Endothelial cell of umbilical vein (primary cell): ENCODE measurements at regions not wholly inside any gene's neighbourhood (a gene's known extent, or its start where the extent isn't known, plus 50 kb on each side); places are given as distances from the start of the nearest gene placed in this dataset.

Source experiments
- BruUV-seq: library from RNA; stranded (reverse); fragments of 400-500 nt; replicated peaks from 2 replicates; lab custom pipeline; 2021; lab: Mats Ljungman, UMichigan
- CTCF ChIA-PET: fragments of 300-600, 350-600 bp; sonication (Branson Sonifier 250); formaldehyde crosslinking; loops from one replicate; lab custom pipeline; 2021; ENCODE audit warnings: antibody characterized with exemption, inconsistent platforms; lab: Charles Lee
- POLR2A ChIA-PET: fragments of 300-600, 350-600 bp; sonication (Branson Sonifier 250); formaldehyde crosslinking; loops from one replicate; lab custom pipeline; 2021; ENCODE audit warnings: antibody characterized with exemption, inconsistent platforms; lab: Charles Lee
- DNase-seq: peaks from one replicate; pipeline ENCODE4 v3.0.0-alpha.2; 2011; ENCODE audit warnings: low read depth, low spot score
- FAIRE-seq: peaks from 2 replicates; lab custom pipeline; 2011; peaks lifted over from hg19 to GRCh38; lab: Jason Lieb, UNC
- H2AFZ ChIP-seq: 2 replicates; pipeline ENCODE4 v1.6.0; 2012; ENCODE audit warnings: low read depth, low read length, control low read depth, inconsistent platforms
- H3K27ac ChIP-seq: 2 replicates; pipeline ENCODE4 v1.5.1; 2011; ENCODE audit warnings: low read depth, mild to moderate bottlenecking, control low read depth, low read length, moderate library complexity; ENCODE audit not compliant: insufficient read depth
- H3K27me3 ChIP-seq, 2 experiments: 2 replicates each; pipeline versions ENCODE4 v1.6.0 to v1.6.1; 2011; ENCODE audit warnings: low read length in 2 of 2, mixed read lengths in 1 of 2; ENCODE audit not compliant: control insufficient read depth in 2 of 2, insufficient read depth in 2 of 2
- H3K36me3 ChIP-seq, 2 experiments: 2 replicates in 1 of 2; 3 replicates in 1 of 2; pipeline ENCODE4 v1.5.1; 2011; ENCODE audit warnings: low read length in 2 of 2, mild to moderate bottlenecking in 1 of 2, moderate library complexity in 1 of 2; ENCODE audit not compliant: control insufficient read depth in 2 of 2, insufficient read depth in 2 of 2; ENCODE audit errors: extremely low read depth in 1 of 2
- H3K4me1 ChIP-seq: 3 replicates; pipeline ENCODE4 v1.5.1; 2011; ENCODE audit warnings: mild to moderate bottlenecking, low read length; ENCODE audit not compliant: control insufficient read depth, insufficient read depth; ENCODE audit errors: extremely low read depth
- H3K4me2 ChIP-seq: 2 replicates; pipeline ENCODE4 v1.6.1; 2011; ENCODE audit warnings: low read length, control low read depth, mixed read lengths; ENCODE audit not compliant: insufficient read depth
- H3K4me3 ChIP-seq, 3 experiments: fragments of 200-600 bp in 1 of 3; sonication (generic), shearing (Covaris generic) in 1 of 3; replicated peaks in 1 of 3; 2 replicates each; pipeline ENCODE4 v1.5.1; 2011 to 2016; ENCODE audit warnings: control low read depth in 3 of 3, low read length in 3 of 3, mild to moderate bottlenecking in 2 of 3, inconsistent platforms in 1 of 3, low read depth in 1 of 3, moderate library complexity in 1 of 3; ENCODE audit not compliant: insufficient read depth in 1 of 3
- H3K79me2 ChIP-seq: 2 replicates; pipeline ENCODE4 v1.6.0; 2012; ENCODE audit warnings: low read length, inconsistent platforms; ENCODE audit not compliant: control insufficient read depth, insufficient read depth
- H3K9ac ChIP-seq: replicated peaks from 2 replicates; pipeline ENCODE3; 2011; ENCODE audit warnings: low read length, control low read depth; ENCODE audit not compliant: insufficient read depth; ENCODE audit errors: extremely low read depth
- H3K9me1 ChIP-seq: replicated peaks from 3 replicates; pipeline ENCODE4 v1.6.0; 2011; ENCODE audit warnings: mild to moderate bottlenecking, low read length; ENCODE audit not compliant: control insufficient read depth, insufficient read depth; ENCODE audit errors: extremely low read depth
- H3K9me3 ChIP-seq: replicated peaks from 2 replicates; pipeline ENCODE4 v1.5.1; 2012; ENCODE audit warnings: low read length, inconsistent platforms; ENCODE audit not compliant: control insufficient read depth, insufficient read depth
- H4K20me1 ChIP-seq: replicated peaks from 2 replicates; pipeline ENCODE3; 2011; ENCODE audit warnings: mild to moderate bottlenecking, low read length; ENCODE audit not compliant: control insufficient read depth, insufficient read depth; ENCODE audit errors: extremely low read depth
- EZH2 ChIP-seq: IDR thresholded peaks from 2 replicates; pipeline ENCODE4 v1.6.1; 2012; ENCODE audit warnings: borderline replicate concordance, low read depth, mild to moderate bottlenecking, moderate library complexity, low read length, inconsistent platforms; ENCODE audit not compliant: severe bottlenecking
- FOS ChIP-seq: IDR thresholded peaks from 2 replicates; pipeline ENCODE4 v1.6.1; 2011; ENCODE audit warnings: mild to moderate bottlenecking, low read length, moderate library complexity, borderline replicate concordance; ENCODE audit not compliant: insufficient read depth
- GATA2 ChIP-seq: IDR thresholded peaks from 2 replicates; pipeline ENCODE4 v1.7.0; 2011; ENCODE audit warnings: low read depth, mild to moderate bottlenecking, moderate library complexity, mixed read lengths, low read length; ENCODE audit not compliant: insufficient read length, insufficient read depth
- JUN ChIP-seq: IDR thresholded peaks from 2 replicates; pipeline ENCODE4 v1.6.1; 2011; ENCODE audit warnings: borderline replicate concordance, low read depth; ENCODE audit not compliant: insufficient read length, insufficient read depth
- MAX ChIP-seq: IDR thresholded peaks from 2 replicates; pipeline ENCODE4 v1.6.1; 2011; ENCODE audit not compliant: insufficient read depth, insufficient read length
- MYC ChIP-seq: IDR thresholded peaks from one replicate; pipeline ENCODE4 v1.6.1; 2011; ENCODE audit warnings: mild to moderate bottlenecking, low read depth, low read length
- POLR2A ChIP-seq: IDR thresholded peaks from 2 replicates; pipeline ENCODE4 v1.6.1; 2012; ENCODE audit warnings: low read depth, mild to moderate bottlenecking, control low read depth, low read length
- POLR2AphosphoS5 ChIP-seq: IDR thresholded peaks from 2 replicates; pipeline ENCODE4 v1.6.1; 2012; ENCODE audit warnings: low read depth, mild to moderate bottlenecking, control low read depth, low read length, moderate library complexity; ENCODE audit not compliant: insufficient read depth
- dilution Hi-C: fragments of 300-500 bp; cut with MboI; formaldehyde crosslinking; loops from one replicate; pipeline ENCODE4 v1.15.0; 2019; ENCODE audit warnings: low sequenced_read_pairs; ENCODE audit not compliant: extremely low pct_ligation_motif_present
- intact Hi-C: fragments of 100-400 bp; cut with micrococcal nuclease; formaldehyde crosslinking; loops from one replicate; pipeline ENCODE4 v1.10.0; 2022
- TF ChIP-seq, protein P1 (sequence below), 2 donors: IDR thresholded peaks; 1 replicate in 1 of 2; 2 replicates in 1 of 2; pipeline ENCODE4 v1.5.1; 2011; ENCODE audit warnings: low read length in 2 of 2, mild to moderate bottlenecking in 2 of 2, moderate library complexity in 2 of 2, control low read depth in 1 of 2, inconsistent platforms in 1 of 2, low read depth in 1 of 2; ENCODE audit not compliant: insufficient read depth in 1 of 2; ENCODE audit errors: extremely low read depth in 1 of 2

DNA sequence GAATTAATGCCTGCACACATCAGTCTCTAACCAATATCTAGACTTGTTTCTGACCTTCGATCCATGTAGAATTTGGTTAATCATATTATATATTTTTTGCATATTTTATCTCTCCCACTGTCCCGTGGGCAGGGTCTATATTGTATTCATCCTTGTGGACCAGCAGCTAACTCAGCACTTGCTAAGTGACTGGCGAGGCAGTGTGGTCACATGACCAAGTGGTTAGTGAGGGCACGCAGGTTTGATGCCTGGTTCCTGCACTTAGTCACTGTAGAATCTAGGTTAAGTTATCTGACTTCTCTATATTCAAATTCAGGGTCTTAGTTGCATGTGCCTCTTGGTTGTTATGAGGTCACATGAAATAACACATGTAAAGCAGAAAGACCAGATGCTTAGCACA, 120.5 kb downstream of the UBE2U start:
- no peaks in the 10 kb centered on the region for H3K9me1 ChIP-seq
- no peak overlapping the region for H3K4me2 ChIP-seq
- ChIA-PET POLR2A (no interaction called here), CTCF (no interaction called here)
- H3K36me3 ChIP-seq = no peaks in the 10 kb centered on the region
- TF ChIP-seq FOS (no peak), GATA2 (no peak), MAX (no peak), POLR2A (no peak), JUN (no peak)
- dilution Hi-C loops = no loop called here
- no peak overlapping the region for H3K9ac ChIP-seq
- H3K27me3 ChIP-seq = no peaks in the 10 kb centered on the region
- no peaks in the 10 kb centered on the region for H4K20me1 ChIP-seq
- FAIRE-seq = no peak
- BruUV-seq = no TSS peak
- no peak overlapping the region for H3K4me3 ChIP-seq
- intact Hi-C loops = no loop called here
- no peaks in the 10 kb centered on the region for H3K79me2 ChIP-seq
- H3K27ac ChIP-seq = no peak overlapping the region
- no peak for DNase-seq
- no peaks in the 10 kb centered on the region for H3K9me3 ChIP-seq
- peaks cover 8% of the 10 kb centered on the region for H3K4me1 ChIP-seq
- no peak overlapping the region for H2AFZ ChIP-seq

DNA sequence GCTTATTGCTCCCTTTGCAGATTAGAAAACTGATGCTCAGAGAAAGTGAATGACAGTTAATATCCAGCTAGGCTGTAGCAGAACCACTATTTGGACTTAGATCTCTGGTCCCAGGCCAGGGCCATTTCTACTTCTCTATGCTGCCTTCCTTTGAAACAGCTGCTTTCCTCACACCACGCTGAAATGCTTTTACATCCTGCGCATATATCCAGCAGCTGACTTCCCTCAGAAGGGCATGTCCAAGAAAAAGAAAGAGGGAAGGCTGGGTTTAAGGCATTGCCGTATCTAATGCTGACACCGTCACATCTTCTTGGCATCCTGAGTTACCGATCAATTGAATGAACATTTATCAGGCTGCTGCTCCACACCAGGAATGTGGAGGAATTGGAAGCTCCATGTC, 122.4 kb downstream of the UBE2U start:
- H3K9ac ChIP-seq = no peak overlapping the region
- H4K20me1 ChIP-seq = no peaks in the 10 kb centered on the region
- H3K79me2 ChIP-seq = no peaks in the 10 kb centered on the region
- no peak overlapping the region for H3K4me3 ChIP-seq
- ChIA-PET CTCF (interaction anchor here (2.0 kb wide), 1 partner anchor 20 kb away, joined by 5 read pairs; no protein-coding TSS in a partner anchor), POLR2A (no interaction called here)
- no peaks in the 10 kb centered on the region for H3K9me3 ChIP-seq
- DNase-seq = no peak
- no peaks in the 10 kb centered on the region for H3K4me1 ChIP-seq
- no peaks in the 10 kb centered on the region for H3K36me3 ChIP-seq
- no peaks in the 10 kb centered on the region for H3K27me3 ChIP-seq
- H3K4me2 ChIP-seq = no peak overlapping the region
- H3K27ac ChIP-seq = no peak overlapping the region
- H2AFZ ChIP-seq = no peak overlapping the region
- no peak for FAIRE-seq
- no peaks in the 10 kb centered on the region for H3K9me1 ChIP-seq
- TF ChIP-seq, protein P1, sequence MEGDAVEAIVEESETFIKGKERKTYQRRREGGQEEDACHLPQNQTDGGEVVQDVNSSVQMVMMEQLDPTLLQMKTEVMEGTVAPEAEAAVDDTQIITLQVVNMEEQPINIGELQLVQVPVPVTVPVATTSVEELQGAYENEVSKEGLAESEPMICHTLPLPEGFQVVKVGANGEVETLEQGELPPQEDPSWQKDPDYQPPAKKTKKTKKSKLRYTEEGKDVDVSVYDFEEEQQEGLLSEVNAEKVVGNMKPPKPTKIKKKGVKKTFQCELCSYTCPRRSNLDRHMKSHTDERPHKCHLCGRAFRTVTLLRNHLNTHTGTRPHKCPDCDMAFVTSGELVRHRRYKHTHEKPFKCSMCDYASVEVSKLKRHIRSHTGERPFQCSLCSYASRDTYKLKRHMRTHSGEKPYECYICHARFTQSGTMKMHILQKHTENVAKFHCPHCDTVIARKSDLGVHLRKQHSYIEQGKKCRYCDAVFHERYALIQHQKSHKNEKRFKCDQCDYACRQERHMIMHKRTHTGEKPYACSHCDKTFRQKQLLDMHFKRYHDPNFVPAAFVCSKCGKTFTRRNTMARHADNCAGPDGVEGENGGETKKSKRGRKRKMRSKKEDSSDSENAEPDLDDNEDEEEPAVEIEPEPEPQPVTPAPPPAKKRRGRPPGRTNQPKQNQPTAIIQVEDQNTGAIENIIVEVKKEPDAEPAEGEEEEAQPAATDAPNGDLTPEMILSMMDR (IDR thresholded peaks at IDR 0.05; ENCODE audit: extremely low read depth in 1 of 2, insufficient read depth in 1 of 2, low read depth in 1 of 2, low read length in 2 of 2) = no peak
- no peak for TF ChIP-seq MYC
- TF ChIP-seq POLR2A = no peak
- no peak for TF ChIP-seq EZH2
- TF ChIP-seq POLR2AphosphoS5 = no peak
- TF ChIP-seq GATA2 = no peak
- no peak for TF ChIP-seq JUN
- no peak for TF ChIP-seq FOS
- intact Hi-C loops = no loop called here
- BruUV-seq = no TSS peak
- dilution Hi-C loops = no loop called here
